ENCODE measurements at regions not wholly inside any gene's neighbourhood (a gene's known extent, or its start where the extent isn't known, plus 50 kb on each side); places are given as distances from the start of the nearest gene placed in this dataset.

DNA sequence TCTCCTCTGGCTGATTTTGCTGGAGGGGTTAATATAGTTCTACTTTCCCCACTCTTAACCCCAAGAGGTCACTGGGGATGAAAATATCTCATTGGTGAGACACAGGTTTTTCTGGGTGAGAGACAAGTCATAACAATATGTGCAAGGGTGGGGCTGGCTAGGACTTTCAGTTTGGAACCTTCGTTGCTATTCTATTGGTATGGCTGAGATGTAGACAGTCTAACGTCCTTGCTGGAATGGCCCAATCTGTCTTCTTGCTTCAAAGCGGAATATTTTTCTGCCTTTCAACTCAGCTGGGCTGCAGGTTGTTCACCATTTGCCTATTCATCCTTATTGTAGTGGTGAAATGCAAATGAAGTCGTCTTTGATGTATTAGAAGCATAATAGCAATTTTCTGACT is 267.3 kb upstream of the MKI67 start:
- TF ChIP-seq, protein P1, sequence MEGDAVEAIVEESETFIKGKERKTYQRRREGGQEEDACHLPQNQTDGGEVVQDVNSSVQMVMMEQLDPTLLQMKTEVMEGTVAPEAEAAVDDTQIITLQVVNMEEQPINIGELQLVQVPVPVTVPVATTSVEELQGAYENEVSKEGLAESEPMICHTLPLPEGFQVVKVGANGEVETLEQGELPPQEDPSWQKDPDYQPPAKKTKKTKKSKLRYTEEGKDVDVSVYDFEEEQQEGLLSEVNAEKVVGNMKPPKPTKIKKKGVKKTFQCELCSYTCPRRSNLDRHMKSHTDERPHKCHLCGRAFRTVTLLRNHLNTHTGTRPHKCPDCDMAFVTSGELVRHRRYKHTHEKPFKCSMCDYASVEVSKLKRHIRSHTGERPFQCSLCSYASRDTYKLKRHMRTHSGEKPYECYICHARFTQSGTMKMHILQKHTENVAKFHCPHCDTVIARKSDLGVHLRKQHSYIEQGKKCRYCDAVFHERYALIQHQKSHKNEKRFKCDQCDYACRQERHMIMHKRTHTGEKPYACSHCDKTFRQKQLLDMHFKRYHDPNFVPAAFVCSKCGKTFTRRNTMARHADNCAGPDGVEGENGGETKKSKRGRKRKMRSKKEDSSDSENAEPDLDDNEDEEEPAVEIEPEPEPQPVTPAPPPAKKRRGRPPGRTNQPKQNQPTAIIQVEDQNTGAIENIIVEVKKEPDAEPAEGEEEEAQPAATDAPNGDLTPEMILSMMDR (IDR thresholded peaks at IDR 0.05; ENCODE audit: low read depth, low read length), result no peak
- TF ChIP-seq EZH2phosphoT487 (IDR thresholded peaks at IDR 0.05; ENCODE audit: low read depth), result no peak

All from OCI-LY3 (cell line).